ENCODE measurements at regions not wholly inside any gene's neighbourhood (a gene's known extent, or its start where the extent isn't known, plus 50 kb on each side); places are given as distances from the start of the nearest gene placed in this dataset.

- CTCF ChIA-PET: interaction anchor here (1.6 to 1.7 kb wide), 2 partner anchors 163 to 166 kb away, joined by 4 read pairs; no protein-coding TSS in a partner anchor
- DNase-seq (ENCODE audit: low read depth, low spot score): no peak
- no peak for TF ChIP-seq CTCF (IDR thresholded peaks at IDR 0.05; ENCODE audit: insufficient read depth, low read length, missing control alignments)
- POLR2A ChIA-PET: no interaction called here
- H3K4me3 ChIP-seq (ENCODE audit: low read depth, low read length): no peak overlapping the region
Observed at GRCh38 chr13:108508263-108508662, 121.1 kb upstream of the MYO16 start.

GRCh38 chr13:108525827-108526226 is 103.6 kb upstream of the MYO16 start:
- CTCF ChIA-PET: no interaction called here
- DNase-seq (ENCODE audit: low read depth, low spot score): no peak
- no peak for TF ChIP-seq CTCF (IDR thresholded peaks at IDR 0.05; ENCODE audit: insufficient read depth, low read length, missing control alignments)
- H3K4me3 ChIP-seq (ENCODE audit: low read depth, low read length): no peak overlapping the region
- POLR2A ChIA-PET: no interaction called here

GRCh38 chr13:108526286-108526685 is 103.1 kb upstream of the MYO16 start:
- ChIA-PET POLR2A (no interaction called here), CTCF (no interaction called here)
- no peak for DNase-seq (ENCODE audit: low read depth, low spot score)
- TF ChIP-seq CTCF (IDR thresholded peaks at IDR 0.05; ENCODE audit: insufficient read depth, low read length, missing control alignments): no peak
- no peak overlapping the region for H3K4me3 ChIP-seq (ENCODE audit: low read depth, low read length)

DNA sequence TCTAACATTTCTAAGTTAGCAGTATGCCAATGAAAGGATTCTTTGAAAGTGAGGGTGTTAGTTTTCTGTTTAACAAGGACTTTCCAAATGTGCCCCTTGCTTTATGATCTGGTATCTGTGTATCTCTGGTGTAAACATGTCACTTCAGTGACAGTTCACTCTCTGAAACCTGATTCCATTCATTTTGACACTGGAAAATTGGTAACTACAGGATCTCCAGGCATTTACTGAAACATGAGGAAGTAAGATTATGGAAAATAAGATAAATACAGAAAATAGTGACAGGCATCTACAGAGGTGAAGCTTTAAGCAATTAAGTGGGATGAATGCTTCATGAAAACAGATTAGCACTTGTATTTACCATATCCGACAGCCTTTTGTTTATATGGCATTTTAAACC is 101.6 kb upstream of the MYO16 start:
- POLR2A ChIA-PET: no interaction called here

GRCh38 chr13:108528303-108528702 is 101.1 kb upstream of the MYO16 start:
- CTCF ChIA-PET: no interaction called here
- no peak for TF ChIP-seq CTCF (IDR thresholded peaks at IDR 0.05; ENCODE audit: insufficient read depth, low read length, missing control alignments)
- POLR2A ChIA-PET: no interaction called here
- H3K4me3 ChIP-seq (ENCODE audit: low read depth, low read length): no peak overlapping the region
- no peak for DNase-seq (ENCODE audit: low read depth, low spot score)

More for the DNA sequence above, 101.6 kb upstream of the MYO16 start:
- no peak overlapping the region for H3K4me3 ChIP-seq (ENCODE audit: low read depth, low read length)
- CTCF ChIA-PET: no interaction called here
- TF ChIP-seq CTCF (IDR thresholded peaks at IDR 0.05; ENCODE audit: insufficient read depth, low read length, missing control alignments): no peak
- DNase-seq (ENCODE audit: low read depth, low spot score): no peak

DNA sequence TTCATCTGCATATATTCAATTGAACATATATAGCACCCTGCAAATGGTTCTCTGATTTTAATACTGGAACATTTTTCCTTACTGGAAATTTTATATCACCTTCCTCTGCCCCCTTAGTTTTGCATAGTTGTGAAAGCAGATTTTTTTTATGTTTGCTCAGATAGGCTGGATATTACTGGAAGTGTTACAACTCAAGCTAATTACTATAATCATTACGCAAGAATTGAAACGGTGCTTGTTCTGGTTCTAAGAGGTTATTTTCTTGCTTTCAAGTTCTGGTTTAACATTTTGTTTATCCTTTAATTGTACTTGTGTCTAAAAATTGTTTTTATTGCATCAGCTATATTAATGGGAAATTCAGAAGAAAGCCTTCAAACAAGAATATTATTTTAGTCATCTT is 95.6 kb upstream of the MYO16 start:
- DNase-seq (ENCODE audit: low read depth, low spot score): no peak
- CTCF ChIA-PET: no interaction called here

More for the DNA sequence above, 95.6 kb upstream of the MYO16 start:
- no peak for TF ChIP-seq CTCF (IDR thresholded peaks at IDR 0.05; ENCODE audit: insufficient read depth, low read length, missing control alignments)
- POLR2A ChIA-PET: no interaction called here
- no peak overlapping the region for H3K4me3 ChIP-seq (ENCODE audit: low read depth, low read length)

Measured in AG04449 (cell line).